ENCODE measurements at regions not wholly inside any gene's neighbourhood (a gene's known extent, or its start where the extent isn't known, plus 50 kb on each side); places are given as distances from the start of the nearest gene placed in this dataset.
"Not testable (repeated sequence)": the region's sequence is repeated elsewhere in the genome, so short reads cannot be mapped to it uniquely, and the experiment has no call there.

DNA sequence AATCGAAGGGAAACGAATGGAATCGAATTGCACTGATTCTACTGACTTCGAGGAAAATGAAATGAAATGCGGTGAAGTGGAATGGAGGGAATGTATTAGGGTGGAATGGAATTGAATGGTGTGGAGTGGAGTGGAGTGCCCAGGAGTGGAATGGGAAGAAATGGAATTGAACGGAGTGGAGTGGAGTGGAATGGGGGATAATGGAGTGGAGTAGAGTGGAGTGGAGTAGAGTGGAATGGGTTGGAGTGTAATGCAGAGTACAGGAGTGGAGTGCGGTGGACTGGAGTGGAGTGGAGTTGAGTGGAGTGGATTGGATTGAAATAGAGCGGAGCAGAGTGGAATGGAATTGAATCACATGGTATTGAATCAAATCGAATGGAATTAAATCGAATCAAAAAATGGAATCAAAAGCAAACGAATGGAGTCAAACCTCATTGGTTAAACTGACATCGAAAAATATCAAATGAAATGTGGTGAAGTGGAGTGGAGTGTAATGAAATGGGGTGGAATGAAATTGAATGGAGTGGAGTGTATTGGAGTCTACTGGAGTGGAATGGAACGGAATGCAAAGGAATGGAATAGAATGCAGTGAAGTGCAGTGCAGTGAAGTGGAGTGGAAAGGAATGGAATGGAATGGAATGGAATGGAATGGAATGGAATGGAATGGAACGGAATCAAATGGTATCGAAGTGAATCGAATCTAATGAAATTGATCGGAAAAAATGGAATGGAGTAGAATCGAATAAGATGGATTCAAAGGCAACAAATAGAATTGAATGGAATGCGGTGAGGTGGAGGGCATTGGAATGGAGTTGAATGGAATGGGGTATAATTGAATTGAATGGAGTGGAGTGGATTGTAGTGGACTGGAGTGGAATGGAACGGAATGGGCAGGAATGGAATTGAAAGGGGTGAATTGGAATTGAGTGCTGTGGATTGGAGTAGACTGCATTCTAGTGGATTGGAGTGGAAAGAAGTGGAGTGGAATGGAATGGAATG, 1049.3 kb downstream of the CDY1 start:
- TF ChIP-seq, protein P1, sequence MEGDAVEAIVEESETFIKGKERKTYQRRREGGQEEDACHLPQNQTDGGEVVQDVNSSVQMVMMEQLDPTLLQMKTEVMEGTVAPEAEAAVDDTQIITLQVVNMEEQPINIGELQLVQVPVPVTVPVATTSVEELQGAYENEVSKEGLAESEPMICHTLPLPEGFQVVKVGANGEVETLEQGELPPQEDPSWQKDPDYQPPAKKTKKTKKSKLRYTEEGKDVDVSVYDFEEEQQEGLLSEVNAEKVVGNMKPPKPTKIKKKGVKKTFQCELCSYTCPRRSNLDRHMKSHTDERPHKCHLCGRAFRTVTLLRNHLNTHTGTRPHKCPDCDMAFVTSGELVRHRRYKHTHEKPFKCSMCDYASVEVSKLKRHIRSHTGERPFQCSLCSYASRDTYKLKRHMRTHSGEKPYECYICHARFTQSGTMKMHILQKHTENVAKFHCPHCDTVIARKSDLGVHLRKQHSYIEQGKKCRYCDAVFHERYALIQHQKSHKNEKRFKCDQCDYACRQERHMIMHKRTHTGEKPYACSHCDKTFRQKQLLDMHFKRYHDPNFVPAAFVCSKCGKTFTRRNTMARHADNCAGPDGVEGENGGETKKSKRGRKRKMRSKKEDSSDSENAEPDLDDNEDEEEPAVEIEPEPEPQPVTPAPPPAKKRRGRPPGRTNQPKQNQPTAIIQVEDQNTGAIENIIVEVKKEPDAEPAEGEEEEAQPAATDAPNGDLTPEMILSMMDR (IDR thresholded peaks at IDR 0.05) = not testable (repeated sequence)
- TF ChIP-seq POLR2A (IDR thresholded peaks at IDR 0.05) = not testable (repeated sequence)

All from Peyer's patch (tissue), 4 donors.